ENCODE measurements at regions not wholly inside any gene's neighbourhood (a gene's known extent, or its start where the extent isn't known, plus 50 kb on each side); places are given as distances from the start of the nearest gene placed in this dataset.

DNA sequence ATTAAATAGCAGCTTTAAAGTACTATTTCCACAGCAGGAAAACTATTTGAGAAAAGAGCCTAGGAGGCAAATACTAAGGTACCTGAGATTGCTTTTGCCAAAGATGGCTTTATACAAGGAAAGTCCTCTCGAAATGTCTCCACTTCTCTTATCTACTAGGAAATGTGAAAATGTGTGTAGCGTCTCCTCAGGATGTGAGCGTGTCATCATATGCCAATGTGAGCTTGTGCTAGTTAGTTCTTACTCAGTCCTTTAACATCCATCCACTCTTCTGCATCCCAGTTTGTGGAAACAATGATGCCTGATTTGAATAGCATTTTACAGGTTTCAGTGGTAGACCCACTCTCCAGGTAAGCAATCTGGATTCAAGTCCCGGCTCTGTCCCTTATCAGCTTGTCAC lies 421.0 kb downstream of the DYNC2H1 start:
- no peak for DNase-seq (ENCODE audit: low read depth in 3 of 3)

DNA sequence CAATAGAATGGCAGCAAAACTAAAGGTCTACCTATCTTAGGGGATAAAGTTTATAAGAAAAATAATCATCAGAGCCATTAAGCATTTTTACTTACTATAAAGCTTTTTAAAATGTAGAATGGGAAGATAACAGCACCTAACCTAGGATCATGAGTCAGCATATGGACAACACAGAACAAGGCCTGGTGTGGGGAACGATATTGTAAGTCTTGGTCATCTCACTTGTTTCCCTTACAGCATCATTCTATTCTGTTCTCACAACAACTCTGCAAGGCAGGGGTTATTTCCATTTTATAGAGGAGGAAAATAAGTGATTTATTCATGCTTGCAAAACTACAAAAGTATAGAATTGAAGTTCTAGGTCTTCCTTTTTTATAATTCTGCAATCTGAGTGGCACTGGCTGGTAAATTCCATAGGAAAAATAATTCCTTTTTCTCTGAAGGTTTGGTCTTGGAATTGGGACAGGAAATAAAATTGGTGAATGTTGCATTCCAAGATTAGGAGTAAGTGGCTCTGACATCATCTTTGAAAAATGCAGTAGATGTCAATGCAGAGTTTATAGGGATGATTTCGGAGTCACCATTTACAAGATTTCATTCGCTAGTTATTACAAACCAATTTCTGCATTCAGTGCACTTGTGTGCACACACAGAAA lies 423.0 kb downstream of the DYNC2H1 start:
- no peak for DNase-seq (ENCODE audit: low read depth in 3 of 3)

DNA sequence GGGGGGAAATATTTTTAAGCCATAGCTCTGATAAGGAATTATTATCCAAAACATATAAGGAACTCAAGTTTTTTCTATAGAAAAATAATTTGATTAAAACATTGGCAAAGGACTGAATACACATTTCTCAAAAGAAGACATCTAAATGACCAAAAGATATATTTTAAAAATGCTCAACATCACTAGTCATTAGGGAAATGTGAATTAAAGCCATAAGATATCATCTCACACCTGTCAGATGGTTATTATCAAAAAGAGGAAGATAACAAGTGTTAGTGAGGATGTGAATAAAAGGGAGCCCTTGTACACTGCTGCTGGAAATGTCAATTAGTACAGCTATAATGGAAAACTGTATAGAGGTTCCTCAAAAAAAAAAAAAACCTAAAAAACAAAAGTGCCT lies 425.0 kb downstream of the DYNC2H1 start:
- DNase-seq (ENCODE audit: low read depth in 3 of 3), result no peak

DNA sequence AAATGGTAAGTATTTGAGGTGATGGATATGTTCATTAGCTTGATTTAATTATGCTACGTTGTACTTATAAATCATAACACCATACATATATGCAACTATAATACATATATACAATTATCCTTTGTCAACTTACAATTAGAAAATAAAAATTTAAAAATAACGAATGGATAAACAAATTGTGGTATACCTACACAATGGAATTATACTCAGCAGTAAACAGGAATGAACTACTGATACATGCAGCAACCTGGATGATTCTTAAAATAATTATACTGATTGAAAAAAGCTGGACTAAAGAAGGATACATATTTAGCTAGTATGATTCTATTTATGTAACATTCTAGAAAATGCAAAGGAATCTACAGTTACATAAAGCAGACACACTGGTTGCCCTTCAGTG lies 425.7 kb downstream of the DYNC2H1 start:
- no peak for DNase-seq (ENCODE audit: low read depth in 3 of 3)

DNA sequence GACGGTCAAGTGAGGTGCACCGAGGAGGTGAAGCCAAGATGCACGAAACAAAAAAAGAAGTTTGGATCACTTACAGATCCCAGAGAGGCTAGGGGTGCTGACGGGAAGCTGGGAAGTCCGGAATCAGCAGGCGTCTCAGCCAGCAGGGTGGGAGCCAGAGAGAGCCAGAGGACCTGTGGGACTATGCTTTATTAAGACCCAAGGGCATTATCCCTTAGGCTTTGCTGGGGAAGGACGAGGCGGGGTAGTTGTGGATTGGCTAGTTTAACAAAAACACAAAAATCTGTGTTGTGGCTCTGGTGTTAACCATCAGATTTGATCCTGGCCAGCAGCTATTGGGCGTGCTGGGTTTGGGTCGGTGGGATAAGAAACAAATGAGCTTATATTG lies 427.1 kb downstream of the DYNC2H1 start:
- DNase-seq (ENCODE audit: low read depth in 3 of 3), result no peak

DNA sequence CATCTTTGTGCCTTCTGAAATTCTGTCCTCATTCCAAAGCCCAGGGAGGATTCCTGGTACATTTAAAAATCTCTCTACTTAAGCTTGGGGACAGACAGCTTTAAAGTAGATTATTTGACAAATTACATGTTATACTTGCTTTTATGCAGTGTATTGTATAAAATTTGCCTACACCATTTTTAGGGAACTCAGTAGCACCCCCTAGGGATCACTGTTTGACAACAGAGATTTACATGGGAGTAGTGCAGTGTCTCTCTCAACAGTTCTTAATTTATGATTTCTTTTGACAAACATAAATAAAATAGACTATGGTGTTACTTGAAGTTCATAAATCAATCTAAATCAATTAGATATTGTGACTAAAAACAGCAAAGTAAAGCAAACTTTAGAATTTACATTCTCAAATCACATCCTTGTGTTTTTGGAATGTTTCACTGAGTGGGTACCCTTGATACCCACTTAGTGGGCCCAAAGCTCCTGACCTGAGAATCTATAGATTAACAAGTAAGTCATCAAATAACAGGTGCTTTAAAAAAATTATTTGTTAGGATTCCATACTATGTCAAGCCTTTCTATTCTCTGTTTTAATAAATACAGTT lies 428.8 kb downstream of the DYNC2H1 start:
- no peak for DNase-seq (ENCODE audit: low read depth in 3 of 3)

DNA sequence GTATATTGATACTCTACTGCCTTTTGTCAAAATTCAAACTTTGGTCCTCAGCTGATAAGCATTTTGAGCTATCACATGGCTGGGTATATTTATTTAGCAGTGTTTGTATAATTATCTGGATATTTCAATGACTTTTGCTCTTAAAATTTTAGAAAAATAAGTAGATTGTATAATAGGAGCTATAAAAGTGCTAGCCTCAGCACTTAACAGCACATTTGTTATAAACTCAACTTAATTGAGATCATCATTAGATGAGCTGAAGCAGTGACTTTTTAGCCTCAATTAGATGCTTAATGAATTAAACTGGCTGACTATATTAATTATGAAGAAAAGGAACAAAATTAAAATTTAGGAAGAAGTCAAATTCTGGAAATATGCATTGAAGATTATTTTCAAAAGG lies 429.9 kb downstream of the DYNC2H1 start:
- DNase-seq (ENCODE audit: low read depth in 3 of 3), result no peak

DNA sequence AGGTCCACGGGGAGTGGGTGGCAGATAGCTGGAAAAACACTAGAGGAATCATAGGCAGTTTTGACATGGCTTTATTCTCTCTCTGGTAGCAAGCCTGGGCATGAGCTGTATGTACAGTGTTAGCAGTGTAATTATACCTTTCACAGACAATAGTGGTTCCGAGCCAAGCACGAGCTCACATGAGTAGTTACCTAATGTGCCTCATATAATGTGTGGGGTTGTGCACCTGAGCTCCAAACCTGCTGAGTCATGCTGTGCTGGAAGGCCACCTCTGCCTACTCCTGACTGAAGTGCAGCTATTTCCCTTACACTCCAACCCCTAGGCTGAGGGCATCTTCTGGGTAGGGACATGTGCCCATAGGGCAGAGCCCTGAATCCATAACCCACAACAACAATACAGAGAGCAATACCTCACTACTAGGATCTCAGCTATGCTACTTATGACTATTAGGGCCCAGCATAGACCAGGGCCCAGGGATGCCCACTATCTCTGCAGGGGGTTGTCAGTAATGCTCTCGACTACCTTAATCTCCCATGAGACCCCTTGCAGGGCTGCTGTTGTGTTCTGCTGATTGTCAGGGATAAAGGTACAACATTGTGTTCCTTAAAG lies 432.1 kb downstream of the DYNC2H1 start:
- DNase-seq (ENCODE audit: low read depth in 3 of 3), result no peak

DNA sequence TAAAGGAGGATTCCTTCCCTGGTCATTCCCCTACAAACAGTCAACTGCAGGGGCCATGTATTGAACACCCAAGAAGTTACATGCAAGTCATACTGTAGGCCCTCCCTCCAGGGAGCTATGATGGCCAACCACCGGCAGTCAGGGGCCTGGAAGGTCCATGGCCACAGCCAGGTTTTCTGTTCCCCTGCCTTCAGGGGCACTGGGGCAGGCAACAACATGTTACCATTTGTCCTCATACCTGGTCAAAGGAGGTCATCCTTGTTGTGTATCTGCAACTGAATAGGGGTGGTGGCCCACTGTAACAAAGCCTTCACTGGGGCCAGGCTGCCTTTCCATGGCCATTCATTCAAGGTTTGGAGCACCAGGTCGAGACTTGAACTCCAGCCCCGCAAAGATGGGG lies 433.6 kb downstream of the DYNC2H1 start:
- no peak for DNase-seq (ENCODE audit: low read depth in 3 of 3)

DNA sequence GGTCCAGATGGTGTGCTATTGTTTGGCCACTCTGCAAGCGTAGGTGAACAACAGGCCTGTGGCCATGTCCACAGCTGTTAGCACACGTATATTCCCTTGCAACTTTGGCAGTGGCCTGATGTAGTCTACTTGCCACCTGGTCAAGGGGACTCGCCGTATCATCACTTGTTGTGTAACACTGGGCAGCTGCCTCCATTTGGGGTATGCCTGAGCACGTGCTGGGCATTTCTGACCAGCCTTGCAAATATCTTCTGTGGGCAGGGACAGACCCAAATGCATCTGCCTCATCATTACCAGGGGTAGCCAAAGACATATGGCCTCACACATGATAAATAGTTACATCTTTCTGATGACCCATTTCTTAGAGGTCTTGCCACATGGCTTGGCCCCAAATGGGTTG lies 434.2 kb downstream of the DYNC2H1 start:
- no peak for DNase-seq (ENCODE audit: low read depth in 3 of 3)

DNA sequence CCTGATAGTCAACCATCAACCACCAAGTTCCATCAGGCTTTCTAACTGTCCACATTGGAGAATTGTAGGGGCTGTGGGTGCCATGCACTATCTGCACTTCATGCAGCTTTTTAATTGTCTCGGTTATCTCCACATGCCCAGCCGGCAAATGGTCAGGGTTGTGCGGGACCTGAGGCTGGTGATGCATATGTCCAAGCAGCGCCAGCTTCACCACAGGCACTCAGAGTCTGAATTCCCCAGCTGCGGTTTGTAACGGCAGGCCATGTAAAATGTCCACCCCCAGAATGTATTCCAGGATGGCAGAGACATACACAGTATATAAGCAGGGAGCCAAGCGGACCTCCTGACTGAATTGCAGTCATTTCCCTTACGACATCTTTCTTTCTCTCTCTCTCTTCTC lies 435.6 kb downstream of the DYNC2H1 start:
- no peak for DNase-seq (ENCODE audit: low read depth in 3 of 3)

DNA sequence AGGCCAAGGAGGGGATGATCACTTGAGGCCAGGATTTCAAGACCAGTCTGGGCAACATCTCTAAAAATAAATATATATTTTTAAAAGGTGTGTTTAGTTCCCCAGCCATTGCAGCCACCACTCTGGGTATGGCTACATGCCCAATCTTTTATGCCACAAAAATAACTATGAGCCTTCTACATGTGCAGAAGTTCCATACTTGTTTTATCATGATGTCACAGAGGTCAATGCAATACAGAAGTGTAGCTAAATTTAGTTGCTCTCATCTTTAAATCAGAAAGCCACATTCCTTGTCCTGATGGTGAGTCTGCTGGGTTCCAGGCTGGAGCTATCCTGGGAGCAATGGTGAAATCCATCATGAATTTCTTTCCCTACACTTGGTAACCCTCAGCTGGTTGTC lies 436.3 kb downstream of the DYNC2H1 start:
- no peak for DNase-seq (ENCODE audit: low read depth in 3 of 3)

DNA sequence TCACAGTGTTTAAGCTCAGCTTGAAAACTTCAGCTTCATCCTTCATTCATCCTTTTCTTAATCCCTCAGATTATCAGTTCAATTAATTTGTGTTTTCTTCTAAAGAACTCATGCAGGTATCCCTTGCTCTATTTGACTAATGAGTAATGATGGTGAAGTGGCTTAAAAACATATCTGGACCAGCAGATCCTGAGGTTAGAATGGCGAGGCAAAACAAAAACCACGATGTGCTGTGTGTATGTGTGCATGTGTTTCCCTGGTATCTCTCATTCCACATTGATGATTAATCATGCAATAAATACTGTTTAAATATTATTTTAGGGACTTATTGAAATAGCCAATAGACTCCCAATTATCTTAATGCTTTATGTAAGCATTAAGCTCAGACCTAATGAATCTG lies 437.0 kb downstream of the DYNC2H1 start:
- DNase-seq (ENCODE audit: low read depth in 3 of 3), result no peak

DNA sequence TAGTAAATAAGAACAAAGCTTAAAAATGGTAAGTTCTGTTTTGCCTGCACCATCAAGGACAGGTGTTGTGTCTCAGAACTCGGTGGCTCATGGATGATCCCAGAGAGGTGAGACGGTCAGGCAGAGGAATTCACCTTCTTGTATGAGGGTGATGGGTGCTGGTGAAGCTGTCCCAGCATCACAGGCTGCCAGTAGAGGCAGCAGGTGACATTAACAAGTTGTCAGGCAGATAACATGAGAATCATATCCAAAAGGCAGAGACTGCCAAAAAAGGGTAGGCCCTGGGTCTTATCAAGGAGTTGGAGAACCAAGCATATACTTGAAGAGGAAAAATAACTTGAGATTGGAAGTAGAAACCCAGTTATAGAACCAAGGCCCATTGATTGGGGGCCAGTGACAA lies 437.8 kb downstream of the DYNC2H1 start:
- no peak for DNase-seq (ENCODE audit: low read depth in 3 of 3)

DNA sequence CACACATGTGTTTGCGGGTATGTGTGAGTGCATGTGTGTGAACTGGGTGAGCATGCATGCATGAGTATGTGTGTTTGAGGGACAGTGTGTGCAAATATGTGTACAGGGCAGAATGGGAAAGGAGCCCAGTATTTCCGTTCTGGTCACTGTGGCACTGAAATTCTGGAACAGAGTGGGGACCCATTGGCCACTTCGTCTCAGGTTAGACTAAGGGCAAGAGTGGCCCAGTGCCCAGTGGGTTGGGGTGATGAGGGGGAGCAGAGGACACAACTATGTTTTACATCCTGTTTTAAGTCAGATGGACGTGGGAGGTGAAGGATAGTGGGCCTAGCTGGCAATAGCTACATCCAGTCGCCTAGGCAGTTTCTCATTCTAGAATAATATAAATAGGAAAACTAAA lies 438.5 kb downstream of the DYNC2H1 start:
- no peak for DNase-seq (ENCODE audit: low read depth in 3 of 3)

DNA sequence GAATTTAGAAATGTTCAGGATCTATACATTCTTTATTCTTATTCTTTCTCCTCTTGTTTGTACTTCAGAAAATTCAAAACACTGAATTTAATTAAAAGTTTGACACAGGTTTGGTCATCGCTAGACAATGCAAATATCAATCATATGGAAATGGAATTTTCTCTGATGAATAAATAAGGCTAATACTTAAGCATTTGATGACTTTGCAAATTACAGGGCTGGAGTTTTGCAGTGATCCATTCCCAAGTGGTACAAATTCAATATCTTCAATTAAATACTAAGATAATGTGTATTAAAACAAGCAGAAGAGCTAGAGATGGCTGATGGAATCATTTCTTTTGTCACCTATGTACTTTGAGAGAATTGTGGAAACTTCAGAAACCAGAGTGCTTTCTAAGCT lies 439.6 kb downstream of the DYNC2H1 start:
- DNase-seq (ENCODE audit: low read depth in 3 of 3), result no peak

DNA sequence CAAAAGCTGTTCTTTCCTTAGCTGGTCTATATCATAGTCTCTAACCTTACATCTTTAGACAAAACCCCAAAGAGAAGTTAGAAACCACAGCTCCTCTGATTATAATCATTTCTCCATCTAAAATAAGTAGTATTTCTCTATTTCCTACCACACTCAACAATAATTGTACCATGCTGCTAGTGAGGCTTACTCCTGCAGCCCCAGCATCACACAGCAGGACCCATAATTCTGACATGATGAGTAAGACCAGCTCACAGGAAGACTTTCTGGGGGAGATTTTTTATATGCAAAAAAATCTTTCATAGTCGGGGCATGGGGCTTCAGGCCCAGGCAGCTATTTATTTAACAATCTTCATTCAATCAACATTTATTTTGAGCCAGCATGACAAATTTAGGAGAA lies 441.6 kb downstream of the DYNC2H1 start:
- no peak for DNase-seq (ENCODE audit: low read depth in 3 of 3)

DNA sequence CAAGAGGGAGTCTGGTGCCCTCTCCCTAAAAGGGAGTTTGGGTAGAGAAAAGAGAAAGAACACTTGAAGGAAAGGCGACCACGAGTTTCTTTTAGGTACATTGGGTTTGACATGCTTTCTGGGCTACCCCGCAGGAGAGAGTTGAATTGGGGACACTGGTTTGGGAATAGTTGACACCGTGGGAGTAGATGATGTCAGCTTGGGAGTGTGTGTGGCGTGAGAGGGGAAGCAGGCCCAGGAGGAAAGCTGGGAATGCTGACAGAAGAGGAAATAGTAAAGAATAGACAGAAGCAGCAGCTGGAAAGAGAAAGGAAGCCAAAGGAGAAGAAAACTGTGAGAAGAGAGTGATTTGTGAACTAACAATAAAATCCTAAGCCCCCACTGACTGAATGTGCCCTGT lies 442.9 kb downstream of the DYNC2H1 start:
- DNase-seq (ENCODE audit: low read depth in 3 of 3), result no peak

DNA sequence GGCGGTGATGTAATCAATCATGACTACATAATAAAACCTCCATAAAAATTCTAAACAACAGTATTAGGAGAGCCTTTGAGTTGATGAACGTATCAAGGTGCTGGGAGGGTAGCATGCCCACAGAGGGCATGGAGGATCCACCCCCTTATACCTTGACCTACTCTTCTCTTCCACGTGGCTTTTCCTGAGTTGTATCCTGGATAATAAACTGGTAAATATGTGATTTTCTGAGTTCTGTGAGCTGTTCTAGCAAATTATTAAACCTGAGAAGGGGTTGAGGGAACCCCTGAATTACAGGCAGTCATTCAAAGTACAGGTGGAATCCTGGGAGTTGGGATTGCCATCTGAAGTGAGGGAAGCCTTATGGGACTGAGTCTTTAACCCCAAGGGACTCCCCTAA lies 446.9 kb downstream of the DYNC2H1 start:
- DNase-seq (ENCODE audit: low read depth in 3 of 3), result no peak

DNA sequence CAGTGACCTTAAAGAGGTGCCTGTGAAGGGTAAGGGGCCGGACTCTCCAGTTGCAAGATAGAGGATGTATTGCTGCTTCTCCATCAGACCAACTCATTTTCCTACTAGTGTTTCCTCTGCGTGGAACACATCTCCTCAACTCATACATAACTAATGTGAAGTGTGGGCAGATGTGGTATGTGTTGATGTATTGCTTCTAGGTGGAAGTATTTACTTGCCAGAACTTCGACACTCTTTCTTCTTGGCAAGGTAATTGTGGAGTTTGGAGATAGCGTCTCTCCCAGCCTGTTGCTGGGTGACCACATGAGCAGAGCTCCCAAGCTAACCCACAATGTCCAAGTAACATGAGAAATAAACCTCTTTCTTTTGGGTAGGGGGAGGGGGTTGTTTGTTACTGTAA lies 456.9 kb downstream of the DYNC2H1 start:
- no peak for DNase-seq (ENCODE audit: low read depth in 3 of 3)

DNA sequence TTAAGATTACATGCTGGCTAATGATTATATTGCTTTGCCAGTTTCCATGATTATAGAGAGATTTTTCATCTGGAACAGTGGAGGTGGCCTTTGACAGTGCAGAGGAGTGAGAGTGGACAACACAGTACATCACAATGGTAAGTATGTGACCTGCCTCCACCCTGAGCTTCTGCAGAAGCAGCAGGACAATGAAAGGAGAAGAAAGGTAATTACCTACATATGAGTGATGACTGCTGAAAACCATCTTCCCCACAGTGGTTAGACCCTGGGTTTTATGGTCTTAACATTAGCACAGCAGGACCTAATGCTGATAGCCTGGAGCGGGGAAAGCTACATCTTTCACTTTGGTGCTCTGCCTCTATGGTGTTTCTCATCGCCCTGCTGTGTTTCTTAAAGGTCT lies 454.7 kb upstream of the DDI1 start:
- no peak for DNase-seq (ENCODE audit: low read depth in 3 of 3)

DNA sequence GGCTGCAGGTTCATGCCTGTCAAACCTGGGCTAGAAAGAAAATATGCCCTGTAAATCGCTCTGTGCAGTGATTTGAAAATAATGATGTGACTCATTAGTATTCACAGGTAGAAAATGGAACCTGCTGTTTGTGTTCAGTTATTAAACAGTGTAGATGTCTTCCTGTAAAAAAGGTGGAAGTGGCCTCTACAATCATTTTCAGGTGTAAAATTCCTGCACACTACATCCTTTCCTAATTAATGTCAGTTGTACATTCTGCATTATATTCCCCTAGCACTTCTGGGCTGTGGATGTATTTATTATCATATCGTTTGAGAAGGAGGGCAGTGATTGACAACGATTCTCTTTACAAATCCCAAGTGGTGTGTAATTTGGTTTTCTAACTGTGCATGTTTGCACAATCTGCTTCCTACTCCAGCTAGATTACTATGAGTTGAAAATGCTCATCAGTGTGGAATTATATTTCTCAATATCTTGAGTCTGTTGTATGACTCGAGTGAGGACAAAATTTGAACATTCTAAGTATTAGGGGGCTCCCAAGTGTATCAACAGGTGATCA lies 454.0 kb upstream of the DDI1 start:
- DNase-seq (ENCODE audit: low read depth in 3 of 3), result no peak

DNA sequence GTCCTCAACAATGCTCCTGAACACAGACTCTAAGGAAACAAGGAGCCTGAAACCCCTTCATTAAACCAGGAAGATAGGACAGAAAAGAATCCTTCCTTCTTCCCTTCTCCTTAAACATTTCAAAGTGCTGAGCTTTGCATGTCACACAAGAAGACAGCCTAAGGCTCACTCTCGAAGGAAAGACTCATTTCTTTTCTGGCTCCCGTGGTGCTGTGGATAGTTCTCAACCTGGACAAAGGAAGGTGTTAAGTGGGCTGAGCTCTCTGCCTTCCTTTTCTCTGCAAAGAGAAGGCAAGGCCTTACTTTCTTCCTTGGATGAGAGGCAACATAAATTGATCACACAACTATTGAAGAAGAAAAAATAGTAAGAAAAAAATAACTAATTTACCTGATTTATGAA lies 452.4 kb upstream of the DDI1 start:
- no peak for DNase-seq (ENCODE audit: low read depth in 3 of 3)

Data from stimulated activated CD4-positive, alpha-beta T cell treated with anti-CD3 and anti-CD28 coated beads, TNF-alpha, amount 100 ng/mL, for 48 hours (primary cell).